Mucosa of gallbladder (tissue), 1 donor: ENCODE measurements at regions not wholly inside any gene's neighbourhood (a gene's known extent, or its start where the extent isn't known, plus 50 kb on each side); places are given as distances from the start of the nearest gene placed in this dataset.
"Not testable (repeated sequence)": the region's sequence is repeated elsewhere in the genome, so short reads cannot be mapped to it uniquely, and the experiment has no call there.

Experiments
- DNase-seq: peaks from one replicate; pipeline ENCODE4 v3.0.0-alpha.2; 2020; ENCODE audit warnings: low spot score
- donor health status: DM: no; HTN: no; CAD: no.

- no peak for DNase-seq
Measured at GRCh38 chrX:118257781-118258180, 88.1 kb upstream of the WDR44 start.

- no peak for DNase-seq
Measured at GRCh38 chrX:118259213-118259612, 86.7 kb upstream of the WDR44 start.

- no peak for DNase-seq
Measured at GRCh38 chrX:118261151-118261550, 84.8 kb upstream of the WDR44 start.

GRCh38 chrX:118271775-118272174, 74.1 kb upstream of the WDR44 start:
- no peak for DNase-seq

GRCh38 chrX:118272242-118272641, 73.7 kb upstream of the WDR44 start:
- DNase-seq: no peak

GRCh38 chrX:118286066-118286762, 59.7 kb upstream of the WDR44 start:
- no peak for DNase-seq

GRCh38 chrX:118295818-118296217, 50.1 kb upstream of the WDR44 start:
- not testable (repeated sequence) for DNase-seq
